ENCODE measurements at regions not wholly inside any gene's neighbourhood (a gene's known extent, or its start where the extent isn't known, plus 50 kb on each side); places are given as distances from the start of the nearest gene placed in this dataset.

- DNase-seq: no peak
Measured at GRCh38 chr12:98417266-98417665, 98.1 kb upstream of the TMPO start.

GRCh38 chr12:98418357-98419075, 96.9 kb upstream of the TMPO start:
- no peak for DNase-seq

- no peak for DNase-seq
Measured at GRCh38 chr12:98419081-98419794, 96.2 kb upstream of the TMPO start.

- no peak for DNase-seq
Measured at GRCh38 chr12:98419795-98420404, 95.5 kb upstream of the TMPO start.

GRCh38 chr12:98420461-98420860, 94.9 kb upstream of the TMPO start:
- no peak for DNase-seq

- no peak for DNase-seq
Measured at GRCh38 chr12:98421316-98421715, 94.1 kb upstream of the TMPO start.

- no peak for DNase-seq
Measured at GRCh38 chr12:98422359-98422758, 93.0 kb upstream of the TMPO start.

GRCh38 chr12:98422812-98423211, 92.6 kb upstream of the TMPO start:
- DNase-seq: no peak

- no peak for DNase-seq
Measured at GRCh38 chr12:98423963-98424362, 91.4 kb upstream of the TMPO start.

GRCh38 chr12:98424726-98425401, 90.5 kb upstream of the TMPO start:
- peak; percentile 69 for DNase-seq

- no peak for DNase-seq
Measured at GRCh38 chr12:98425859-98426258, 89.5 kb upstream of the TMPO start.

- no peak for DNase-seq
Measured at GRCh38 chr12:98431089-98431488, 84.3 kb upstream of the TMPO start.

GRCh38 chr12:98437166-98437565, 78.2 kb upstream of the TMPO start:
- no peak for DNase-seq

- DNase-seq: no peak
Measured at GRCh38 chr12:98437806-98438595, 77.4 kb upstream of the TMPO start.

- DNase-seq: no peak
Measured at GRCh38 chr12:98438656-98439230, 76.6 kb upstream of the TMPO start.

- no peak for DNase-seq
Measured at GRCh38 chr12:98439471-98439951, 75.9 kb upstream of the TMPO start.

GRCh38 chr12:98439981-98440581, 75.3 kb upstream of the TMPO start:
- no peak for DNase-seq

GRCh38 chr12:98446060-98446459, 69.3 kb upstream of the TMPO start:
- DNase-seq: no peak

- no peak for DNase-seq
Measured at GRCh38 chr12:98446682-98447081, 68.7 kb upstream of the TMPO start.

GRCh38 chr12:98449584-98449983, 65.8 kb upstream of the TMPO start:
- no peak for DNase-seq

GRCh38 chr12:98453070-98453469, 62.3 kb upstream of the TMPO start:
- peak; percentile 38 for DNase-seq

GRCh38 chr12:98453492-98453891, 61.9 kb upstream of the TMPO start:
- DNase-seq: no peak
